ENCODE measurements at regions not wholly inside any gene's neighbourhood (a gene's known extent, or its start where the extent isn't known, plus 50 kb on each side); places are given as distances from the start of the nearest gene placed in this dataset.

DNA sequence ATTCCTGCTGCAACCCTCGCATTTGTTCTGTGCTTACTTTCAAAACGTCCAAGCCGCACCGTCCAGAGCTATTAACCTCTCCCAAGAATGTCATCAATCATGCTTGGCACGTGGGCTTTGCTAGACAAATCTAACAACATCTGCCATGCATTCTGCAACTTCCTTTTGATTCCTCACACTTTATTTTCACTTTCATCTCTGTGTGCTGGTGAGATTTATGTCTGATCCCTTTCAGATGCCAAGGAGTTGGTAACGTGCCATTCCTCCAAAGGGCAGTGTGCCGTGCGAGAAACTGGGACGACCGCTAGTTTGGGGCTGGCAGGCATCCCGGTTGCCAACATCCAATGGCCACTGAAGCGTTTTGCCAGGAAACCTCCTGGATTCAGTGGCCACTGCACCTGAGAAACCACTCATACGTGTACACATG lies 230.0 kb upstream of the PARD3B start:
- no peak for ATAC-seq
- no peaks in the 10 kb centered on the region for H3K4me1 ChIP-seq (ENCODE audit: insufficient read depth, low read length)
- in situ Hi-C loops (cut with HindIII; ENCODE audit: extremely low pct_ligation_motif_present, low pct_unique_long_range_greater_than_20kb) (no loop called here), intact Hi-C loops (cut with micrococcal nuclease; ENCODE audit: unreplicated experiment) (no loop called here)
- H3K27me3 ChIP-seq (ENCODE audit: control insufficient read depth in 1 of 2, insufficient read depth in 2 of 2, low read length in 2 of 2) = no peaks in the 10 kb centered on the region; a peak in 1 of 5 replicates
- no TSS peak for BruUV-seq (replicated peaks)
- no peak overlapping the region for H2AFZ ChIP-seq (ENCODE audit: low read length)
- no peak overlapping the region for H3K27ac ChIP-seq (ENCODE audit: extremely low read length, insufficient read depth, low read length)
- no peaks in the 10 kb centered on the region for H3K9me3 ChIP-seq (ENCODE audit: low read length)
- ChIA-PET CTCF (ENCODE audit: low intra/inter-chr PET ratio, low total read pairs) (no interaction called here), POLR2A (no interaction called here)
- FAIRE-seq = no peak
- no peaks in the 10 kb centered on the region for H3K79me2 ChIP-seq (ENCODE audit: insufficient read depth, low read length)
- no peak overlapping the region for H3K4me2 ChIP-seq (ENCODE audit: low read depth, low read length)
- no peaks in the 10 kb centered on the region for H4K20me1 ChIP-seq (ENCODE audit: insufficient read depth, low read length)
- no peak overlapping the region for H3K4me3 ChIP-seq (replicated peaks in 1 of 3; ENCODE audit: insufficient read depth in 1 of 3, low read depth in 2 of 3, low read length in 3 of 3)
- 31% methylated on average over 13 of the region's 13 CpGs for WGBS (ENCODE audit: low lambda C conversion rate)
- no peak for DNase-seq (ENCODE audit: low spot score)
- no peak overlapping the region for H3K9ac ChIP-seq (ENCODE audit: insufficient read depth, low read depth, low read length)
- H3K36me3 ChIP-seq (replicated peaks in 1 of 2; ENCODE audit: control insufficient read depth in 1 of 2, insufficient read depth in 2 of 2, low read length in 2 of 2) = no peaks in the 10 kb centered on the region
- no peak for TF ChIP-seq KMT2B (CRISPR knock-in tag; IDR thresholded peaks at IDR 0.05)
- TF ChIP-seq PCBP1 (IDR thresholded peaks at IDR 0.05; ENCODE audit: borderline replicate concordance, low read depth, low read length) = no peak
- no peak for TF ChIP-seq ZNF816 (CRISPR knock-in tag; IDR thresholded peaks at IDR 0.05; ENCODE audit: borderline replicate concordance)
- TF ChIP-seq CREM (IDR thresholded peaks at IDR 0.05) = no peak
- no peak for TF ChIP-seq CREM (CRISPR knock-in tag; IDR thresholded peaks at IDR 0.05)
- TF ChIP-seq CAMTA2 (CRISPR knock-in tag; IDR thresholded peaks at IDR 0.05; ENCODE audit: borderline replicate concordance) = no peak
- no peak for TF ChIP-seq SMAD3 (CRISPR knock-in tag; IDR thresholded peaks at IDR 0.05)
- TF ChIP-seq ATM (IDR thresholded peaks at IDR 0.05; ENCODE audit: borderline replicate concordance) = no peak
- no peak for TF ChIP-seq HNF1A (IDR thresholded peaks at IDR 0.05; ENCODE audit: low read depth)
- no peak for TF ChIP-seq HNF1A (CRISPR knock-in tag; IDR thresholded peaks at IDR 0.05; ENCODE audit: borderline replicate concordance)
- no peak for TF ChIP-seq ZNF264 (CRISPR knock-in tag; IDR thresholded peaks at IDR 0.05)
- no peak for TF ChIP-seq E2F1 (CRISPR knock-in tag; IDR thresholded peaks at IDR 0.05)
- TF ChIP-seq, protein P1, sequence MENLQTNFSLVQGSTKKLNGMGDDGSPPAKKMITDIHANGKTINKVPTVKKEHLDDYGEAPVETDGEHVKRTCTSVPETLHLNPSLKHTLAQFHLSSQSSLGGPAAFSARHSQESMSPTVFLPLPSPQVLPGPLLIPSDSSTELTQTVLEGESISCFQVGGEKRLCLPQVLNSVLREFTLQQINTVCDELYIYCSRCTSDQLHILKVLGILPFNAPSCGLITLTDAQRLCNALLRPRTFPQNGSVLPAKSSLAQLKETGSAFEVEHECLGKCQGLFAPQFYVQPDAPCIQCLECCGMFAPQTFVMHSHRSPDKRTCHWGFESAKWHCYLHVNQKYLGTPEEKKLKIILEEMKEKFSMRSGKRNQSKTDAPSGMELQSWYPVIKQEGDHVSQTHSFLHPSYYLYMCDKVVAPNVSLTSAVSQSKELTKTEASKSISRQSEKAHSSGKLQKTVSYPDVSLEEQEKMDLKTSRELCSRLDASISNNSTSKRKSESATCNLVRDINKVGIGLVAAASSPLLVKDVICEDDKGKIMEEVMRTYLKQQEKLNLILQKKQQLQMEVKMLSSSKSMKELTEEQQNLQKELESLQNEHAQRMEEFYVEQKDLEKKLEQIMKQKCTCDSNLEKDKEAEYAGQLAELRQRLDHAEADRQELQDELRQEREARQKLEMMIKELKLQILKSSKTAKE (CRISPR knock-in tag; IDR thresholded peaks at IDR 0.05; ENCODE audit: borderline replicate concordance) = no peak
- TF ChIP-seq, protein P2, sequence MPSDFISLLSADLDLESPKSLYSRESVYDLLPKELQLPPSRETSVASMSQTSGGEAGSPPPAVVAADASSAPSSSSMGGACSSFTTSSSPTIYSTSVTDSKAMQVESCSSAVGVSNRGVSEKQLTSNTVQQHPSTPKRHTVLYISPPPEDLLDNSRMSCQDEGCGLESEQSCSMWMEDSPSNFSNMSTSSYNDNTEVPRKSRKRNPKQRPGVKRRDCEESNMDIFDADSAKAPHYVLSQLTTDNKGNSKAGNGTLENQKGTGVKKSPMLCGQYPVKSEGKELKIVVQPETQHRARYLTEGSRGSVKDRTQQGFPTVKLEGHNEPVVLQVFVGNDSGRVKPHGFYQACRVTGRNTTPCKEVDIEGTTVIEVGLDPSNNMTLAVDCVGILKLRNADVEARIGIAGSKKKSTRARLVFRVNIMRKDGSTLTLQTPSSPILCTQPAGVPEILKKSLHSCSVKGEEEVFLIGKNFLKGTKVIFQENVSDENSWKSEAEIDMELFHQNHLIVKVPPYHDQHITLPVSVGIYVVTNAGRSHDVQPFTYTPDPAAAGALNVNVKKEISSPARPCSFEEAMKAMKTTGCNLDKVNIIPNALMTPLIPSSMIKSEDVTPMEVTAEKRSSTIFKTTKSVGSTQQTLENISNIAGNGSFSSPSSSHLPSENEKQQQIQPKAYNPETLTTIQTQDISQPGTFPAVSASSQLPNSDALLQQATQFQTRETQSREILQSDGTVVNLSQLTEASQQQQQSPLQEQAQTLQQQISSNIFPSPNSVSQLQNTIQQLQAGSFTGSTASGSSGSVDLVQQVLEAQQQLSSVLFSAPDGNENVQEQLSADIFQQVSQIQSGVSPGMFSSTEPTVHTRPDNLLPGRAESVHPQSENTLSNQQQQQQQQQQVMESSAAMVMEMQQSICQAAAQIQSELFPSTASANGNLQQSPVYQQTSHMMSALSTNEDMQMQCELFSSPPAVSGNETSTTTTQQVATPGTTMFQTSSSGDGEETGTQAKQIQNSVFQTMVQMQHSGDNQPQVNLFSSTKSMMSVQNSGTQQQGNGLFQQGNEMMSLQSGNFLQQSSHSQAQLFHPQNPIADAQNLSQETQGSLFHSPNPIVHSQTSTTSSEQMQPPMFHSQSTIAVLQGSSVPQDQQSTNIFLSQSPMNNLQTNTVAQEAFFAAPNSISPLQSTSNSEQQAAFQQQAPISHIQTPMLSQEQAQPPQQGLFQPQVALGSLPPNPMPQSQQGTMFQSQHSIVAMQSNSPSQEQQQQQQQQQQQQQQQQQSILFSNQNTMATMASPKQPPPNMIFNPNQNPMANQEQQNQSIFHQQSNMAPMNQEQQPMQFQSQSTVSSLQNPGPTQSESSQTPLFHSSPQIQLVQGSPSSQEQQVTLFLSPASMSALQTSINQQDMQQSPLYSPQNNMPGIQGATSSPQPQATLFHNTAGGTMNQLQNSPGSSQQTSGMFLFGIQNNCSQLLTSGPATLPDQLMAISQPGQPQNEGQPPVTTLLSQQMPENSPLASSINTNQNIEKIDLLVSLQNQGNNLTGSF (CRISPR knock-in tag; IDR thresholded peaks at IDR 0.05) = no peak
